Mesothelial cell of epicardium (in vitro differentiated cells): ENCODE measurements at regions not wholly inside any gene's neighbourhood (a gene's known extent, or its start where the extent isn't known, plus 50 kb on each side); places are given as distances from the start of the nearest gene placed in this dataset.

Experiments used
- DNase-seq, 2 experiments: peaks; one replicate each; pipeline ENCODE4 v3.0.0; 2021; ENCODE audit warnings: low spot score in 2 of 2; ENCODE audit not compliant: unreplicated experiment in 2 of 2
- H3K27ac Mint-ChIP-seq: 2 replicates; pipeline ENCODE4 v1.8.0; 2021; ENCODE audit warnings: mixed read lengths
- H3K27me3 Mint-ChIP-seq: 2 replicates; pipeline ENCODE4 v1.8.0; 2021; ENCODE audit warnings: low read depth, mixed read lengths
- H3K36me3 Mint-ChIP-seq: 2 replicates; pipeline ENCODE4 v1.8.0; 2021; ENCODE audit warnings: mixed read lengths
- H3K4me1 Mint-ChIP-seq: 2 replicates; pipeline ENCODE4 v1.8.0; 2021; ENCODE audit warnings: mixed read lengths
- H3K4me3 Mint-ChIP-seq: 2 replicates; pipeline ENCODE4 v1.8.0; 2021; ENCODE audit warnings: mild to moderate bottlenecking, moderate library complexity, mixed read lengths
- H3K9me3 Mint-ChIP-seq: 2 replicates; pipeline ENCODE4 v1.8.0; 2021; ENCODE audit warnings: mixed read lengths
- TF ChIP-seq, protein P1 (sequence below): fragments of 200-600 bp; sonication (generic); IDR thresholded peaks from one replicate; pipeline ENCODE4 v1.5.0; 2021; ENCODE audit warnings: antibody characterized with exemption; ENCODE audit not compliant: unreplicated experiment

DNA sequence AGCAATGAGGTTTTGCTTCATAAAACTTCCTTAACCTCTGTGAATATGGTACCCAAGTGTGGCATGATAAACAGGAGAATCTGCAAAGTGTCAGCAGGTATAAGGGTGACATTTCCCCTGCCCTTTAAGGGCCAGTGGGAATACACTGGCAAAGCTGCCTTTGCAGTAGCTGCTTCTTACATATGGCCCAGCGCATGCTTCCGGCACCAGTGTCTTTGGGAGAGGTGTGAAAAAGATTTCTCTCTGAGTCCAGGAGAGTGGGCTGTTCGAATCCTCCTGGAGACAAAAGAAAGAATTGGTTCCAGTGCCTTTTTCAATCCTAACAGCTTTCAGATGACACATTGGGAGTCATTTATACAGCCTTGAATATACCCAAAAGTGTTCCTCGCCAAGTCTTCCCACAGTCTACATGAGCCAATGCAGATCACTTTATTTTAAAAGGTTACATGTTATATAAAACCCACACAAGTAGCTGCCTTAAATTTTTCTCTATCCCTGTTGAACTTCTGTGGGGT is 437.7 kb downstream of the PRKD1 start:
- Mint-ChIP-seq H3K27ac (no peak overlapping the region), H3K4me1 (no peaks in the 10 kb centered on the region), H3K36me3 (no peaks in the 10 kb centered on the region), H3K4me3 (no peak overlapping the region), H3K27me3 (peaks cover 13% of the 10 kb centered on the region), H3K9me3 (no peaks in the 10 kb centered on the region)
- TF ChIP-seq, protein P1, sequence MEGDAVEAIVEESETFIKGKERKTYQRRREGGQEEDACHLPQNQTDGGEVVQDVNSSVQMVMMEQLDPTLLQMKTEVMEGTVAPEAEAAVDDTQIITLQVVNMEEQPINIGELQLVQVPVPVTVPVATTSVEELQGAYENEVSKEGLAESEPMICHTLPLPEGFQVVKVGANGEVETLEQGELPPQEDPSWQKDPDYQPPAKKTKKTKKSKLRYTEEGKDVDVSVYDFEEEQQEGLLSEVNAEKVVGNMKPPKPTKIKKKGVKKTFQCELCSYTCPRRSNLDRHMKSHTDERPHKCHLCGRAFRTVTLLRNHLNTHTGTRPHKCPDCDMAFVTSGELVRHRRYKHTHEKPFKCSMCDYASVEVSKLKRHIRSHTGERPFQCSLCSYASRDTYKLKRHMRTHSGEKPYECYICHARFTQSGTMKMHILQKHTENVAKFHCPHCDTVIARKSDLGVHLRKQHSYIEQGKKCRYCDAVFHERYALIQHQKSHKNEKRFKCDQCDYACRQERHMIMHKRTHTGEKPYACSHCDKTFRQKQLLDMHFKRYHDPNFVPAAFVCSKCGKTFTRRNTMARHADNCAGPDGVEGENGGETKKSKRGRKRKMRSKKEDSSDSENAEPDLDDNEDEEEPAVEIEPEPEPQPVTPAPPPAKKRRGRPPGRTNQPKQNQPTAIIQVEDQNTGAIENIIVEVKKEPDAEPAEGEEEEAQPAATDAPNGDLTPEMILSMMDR, result no peak
- no peak for DNase-seq

DNA sequence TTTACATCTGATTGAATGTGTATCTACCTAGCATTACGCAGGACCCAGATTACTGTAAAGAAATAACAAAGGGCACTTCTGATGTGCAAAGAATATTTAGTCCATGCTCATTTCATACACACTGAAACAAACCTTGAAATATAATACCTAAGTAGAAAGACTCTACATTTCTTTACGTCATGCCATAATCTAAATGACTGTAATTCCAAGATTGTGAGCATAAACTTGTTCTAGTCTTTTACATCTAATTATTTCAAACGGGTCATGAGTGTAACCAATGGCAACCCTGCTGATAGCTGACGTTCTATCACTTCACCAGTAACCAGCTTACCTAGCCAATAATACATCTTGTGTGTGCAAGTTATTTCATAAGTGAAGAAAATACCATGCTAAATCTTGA is 433.8 kb downstream of the PRKD1 start:
- Mint-ChIP-seq H3K27ac (no peak overlapping the region), H3K4me1 (no peaks in the 10 kb centered on the region), H3K4me3 (no peak overlapping the region), H3K36me3 (no peaks in the 10 kb centered on the region), H3K27me3 (peaks cover 13% of the 10 kb centered on the region), H3K9me3 (no peaks in the 10 kb centered on the region)
- TF ChIP-seq, protein P1, result no peak
- no peak for DNase-seq

DNA sequence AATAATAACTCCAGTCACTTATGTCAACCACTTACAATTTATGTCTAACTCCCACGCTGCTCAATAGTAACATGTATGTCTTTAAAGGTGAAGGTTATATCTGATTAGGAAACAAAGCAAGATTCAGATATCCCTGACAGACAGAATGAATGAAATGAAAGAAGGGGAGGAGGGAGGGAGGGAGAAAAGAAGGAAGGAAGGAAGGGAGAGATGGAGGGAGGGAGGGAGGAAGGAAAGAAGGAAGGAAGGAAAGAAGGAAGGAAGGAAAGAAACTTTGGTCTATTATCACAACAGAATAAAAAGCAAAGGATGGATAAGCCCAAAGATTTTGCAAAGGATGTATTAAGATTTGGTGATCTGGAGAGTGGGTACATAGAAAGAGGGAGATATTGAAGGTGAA is 433.3 kb downstream of the PRKD1 start:
- DNase-seq, result no peak
- Mint-ChIP-seq H3K27ac (no peak overlapping the region), H3K9me3 (no peaks in the 10 kb centered on the region), H3K4me3 (no peak overlapping the region), H3K4me1 (no peaks in the 10 kb centered on the region), H3K27me3 (peaks cover 13% of the 10 kb centered on the region), H3K36me3 (no peaks in the 10 kb centered on the region)
- TF ChIP-seq, protein P1, result no peak

DNA sequence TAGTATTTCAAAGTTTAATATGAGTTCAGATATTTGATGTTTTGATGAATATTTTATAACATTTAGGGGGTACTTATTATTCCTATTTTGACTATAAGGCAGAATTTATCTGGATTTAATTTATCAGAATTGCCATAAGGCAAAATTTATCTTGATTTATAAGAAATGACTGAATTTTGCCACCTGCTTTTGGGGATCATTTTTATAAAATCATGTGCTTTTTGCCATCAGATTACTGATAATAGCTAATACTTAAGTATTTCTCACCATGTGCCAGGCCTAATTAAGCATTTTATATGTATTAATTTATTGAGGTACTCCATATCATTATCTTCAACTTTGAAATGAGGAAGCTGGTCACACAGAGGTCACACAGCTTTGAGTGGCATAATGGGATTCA is 423.7 kb downstream of the PRKD1 start:
- H3K9me3 Mint-ChIP-seq, result peaks cover 21% of the 10 kb centered on the region
- TF ChIP-seq, protein P1, result no peak
- no peaks in the 10 kb centered on the region for H3K36me3 Mint-ChIP-seq
- DNase-seq, result no peak
- no peaks in the 10 kb centered on the region for H3K27me3 Mint-ChIP-seq
- no peak overlapping the region for H3K4me3 Mint-ChIP-seq
- H3K4me1 Mint-ChIP-seq, result no peaks in the 10 kb centered on the region
- no peak overlapping the region for H3K27ac Mint-ChIP-seq

DNA sequence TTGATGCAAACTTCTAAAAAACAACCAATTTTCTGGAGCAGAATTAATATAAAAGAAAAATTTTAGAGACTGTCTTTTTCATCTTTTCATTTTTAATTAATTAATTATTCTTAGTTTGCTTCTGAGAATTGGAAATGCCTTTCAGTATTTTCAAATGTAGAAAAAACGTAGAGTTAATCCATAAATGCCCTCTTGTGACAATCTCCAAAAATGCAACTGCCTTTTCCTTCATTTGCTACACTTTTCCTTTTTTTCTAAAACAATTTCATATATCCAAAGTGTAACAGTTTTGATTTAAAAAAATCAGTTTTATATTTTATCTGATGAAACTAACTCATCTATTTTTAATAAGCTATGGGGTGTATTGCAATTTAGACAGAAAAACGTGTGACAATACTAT is 409.3 kb downstream of the PRKD1 start:
- peaks cover 5% of the 10 kb centered on the region for H3K9me3 Mint-ChIP-seq
- no peaks in the 10 kb centered on the region for H3K36me3 Mint-ChIP-seq
- no peak overlapping the region for H3K27ac Mint-ChIP-seq
- H3K27me3 Mint-ChIP-seq, result peaks cover 11% of the 10 kb centered on the region
- TF ChIP-seq, protein P1, result no peak
- no peak overlapping the region for H3K4me3 Mint-ChIP-seq
- H3K4me1 Mint-ChIP-seq, result no peaks in the 10 kb centered on the region
- no peak for DNase-seq
